GM12878 (cell line): ENCODE measurements at regions not wholly inside any gene's neighbourhood (a gene's known extent, or its start where the extent isn't known, plus 50 kb on each side); places are given as distances from the start of the nearest gene placed in this dataset.

Experiments
- ATAC-seq: fragments of 200-7000 bp; cut with Tn5 transposase; 3 replicates; pipeline ENCODE4 v1.9.1; 2020; ENCODE audit warnings: mild to moderate bottlenecking, moderate library complexity
- BruUV-seq: library from RNA; stranded (reverse); fragments of 400-500 nt; replicated peaks from 2 replicates; lab custom pipeline; 2021; lab: Mats Ljungman, UMichigan
- CTCF ChIA-PET: fragments of 300-600 bp; sonication (Branson Sonifier 250); formaldehyde crosslinking; extraction: SDS; loops from one replicate; lab custom pipeline; 2021; ENCODE audit warnings: inconsistent platforms; lab: Yijun Ruan, JAX
- POLR2A ChIA-PET: fragments of 350-600 bp; formaldehyde crosslinking; extraction: SDS; loops from one replicate; lab custom pipeline; 2021; ENCODE audit warnings: inconsistent platforms; lab: Charles Lee
- RAD21 ChIA-PET: fragments of 300-600 bp; sonication (Branson Sonifier 250); formaldehyde crosslinking; loops from one replicate; lab custom pipeline; 2023; ENCODE audit warnings: antibody characterized with exemption; ENCODE audit not compliant: unreplicated experiment; lab: Charles Lee
- SMC1A ChIA-PET: fragments of 300-600 bp; sonication (Branson Sonifier 250); formaldehyde crosslinking; loops from one replicate; lab custom pipeline; 2023; ENCODE audit not compliant: unreplicated experiment, uncharacterized antibody; lab: Charles Lee
- DNase-seq: peaks from one replicate; pipeline ENCODE4 v3.0.0-alpha.2; 2011; ENCODE audit warnings: low read depth, low spot score
- FAIRE-seq: peaks from 3 replicates; lab custom pipeline; 2011; peaks lifted over from hg19 to GRCh38; lab: Jason Lieb, UNC
- H2AFZ ChIP-seq: 2 replicates; pipeline ENCODE4 v1.6.0; 2011; ENCODE audit warnings: low read depth, low read length, control low read depth; ENCODE audit not compliant: control insufficient read depth
- H3K27ac ChIP-seq: 2 replicates; pipeline ENCODE4 v1.5.1; 2011; ENCODE audit warnings: control low read depth; ENCODE audit not compliant: control insufficient read depth, insufficient read depth
- H3K27me3 ChIP-seq, 2 experiments: replicated peaks in 1 of 2; 2 replicates each; pipeline versions ENCODE4 v1.6.0 to v1.6.1; 2011; ENCODE audit warnings: low read length in 1 of 2; ENCODE audit not compliant: control insufficient read depth in 2 of 2, insufficient read depth in 2 of 2
- H3K36me3 ChIP-seq, 2 experiments: 2 replicates each; pipeline ENCODE4 v1.5.1; 2011; ENCODE audit warnings: low read length in 1 of 2; ENCODE audit not compliant: control insufficient read depth in 2 of 2, insufficient read depth in 2 of 2
- H3K4me1 ChIP-seq: 2 replicates; pipeline ENCODE4 v1.6.1; 2011; ENCODE audit warnings: mild to moderate bottlenecking, low read length, moderate library complexity, mixed read lengths; ENCODE audit not compliant: control insufficient read depth, insufficient read depth
- H3K4me2 ChIP-seq: 2 replicates; pipeline ENCODE4 v1.6.0; 2011; ENCODE audit warnings: control low read depth; ENCODE audit not compliant: control insufficient read depth, insufficient read depth
- H3K4me3 ChIP-seq: fragments of 200-600 bp; sonication (generic); 2 replicates; pipeline ENCODE4 v1.5.1; 2016
- H3K79me2 ChIP-seq: 2 replicates; pipeline ENCODE4 v1.6.0; 2011; ENCODE audit warnings: low read length; ENCODE audit not compliant: control insufficient read depth, insufficient read depth
- H3K9ac ChIP-seq: 2 replicates; pipeline ENCODE4 v1.8.0; 2011; ENCODE audit warnings: low read length, control low read depth, mixed read lengths; ENCODE audit not compliant: control insufficient read depth, insufficient read depth
- H3K9me3 ChIP-seq: replicated peaks from 3 replicates; pipeline ENCODE4 v1.5.1; 2011; ENCODE audit warnings: mild to moderate bottlenecking, low read length; ENCODE audit not compliant: control insufficient read depth, insufficient read depth
- H4K20me1 ChIP-seq: 2 replicates; pipeline ENCODE4 v1.6.0; 2011; ENCODE audit not compliant: control insufficient read depth, insufficient read depth
- BRCA1 ChIP-seq: IDR thresholded peaks from 2 replicates; pipeline ENCODE4 v1.6.1; 2011; ENCODE audit warnings: low read depth, low read length, improper control_type of control experiment
- CHD4 ChIP-seq: fragments of 200-600 bp; sonication (generic); IDR thresholded peaks from 2 replicates; pipeline ENCODE4 v1.6.1; 2016; ENCODE audit warnings: mild to moderate bottlenecking
- CUX1 ChIP-seq: IDR thresholded peaks from 2 replicates; pipeline ENCODE4 v1.6.1; 2012; ENCODE audit warnings: improper control_type of control experiment, low read depth, low read length; ENCODE audit not compliant: insufficient replicate concordance
- FOS ChIP-seq: IDR thresholded peaks from 3 replicates; pipeline ENCODE4 v1.6.1; 2011; ENCODE audit warnings: borderline replicate concordance; ENCODE audit not compliant: insufficient read length; ENCODE audit errors: extremely low read depth
- IKZF1 ChIP-seq: fragments of 450-650 bp; conservative IDR thresholded peaks from 2 replicates; pipeline ENCODE4 v1.6.1; 2017; ENCODE audit warnings: antibody characterized with exemption, mild to moderate bottlenecking
- JUND ChIP-seq: IDR thresholded peaks from 2 replicates; pipeline ENCODE4 v1.6.1; 2012; ENCODE audit warnings: low read depth, mild to moderate bottlenecking, low read length, improper control_type of control experiment, moderate library complexity
- KAT2A ChIP-seq: conservative IDR thresholded peaks from 2 replicates; pipeline ENCODE4 v1.6.1; 2011; ENCODE audit warnings: low read depth, low read length; ENCODE audit not compliant: control insufficient read depth
- MTA3 ChIP-seq: IDR thresholded peaks from 2 replicates; pipeline ENCODE4 v1.6.1; 2012; ENCODE audit warnings: low read length, inconsistent platforms, borderline replicate concordance
- PML ChIP-seq: IDR thresholded peaks from 2 replicates; pipeline ENCODE4 v1.6.1; 2012; ENCODE audit warnings: low read length, inconsistent platforms
- RAD21 ChIP-seq: IDR thresholded peaks from 2 replicates; pipeline ENCODE4 v1.6.1; 2011; ENCODE audit warnings: mild to moderate bottlenecking, low read depth, low read length, moderate library complexity; ENCODE audit not compliant: insufficient read depth
- SREBF1 ChIP-seq: IDR thresholded peaks from 2 replicates; pipeline ENCODE4 v1.6.1; 2012; ENCODE audit warnings: mild to moderate bottlenecking, low read length
- TCF3 ChIP-seq: IDR thresholded peaks from 2 replicates; pipeline ENCODE4 v1.6.1; 2012; ENCODE audit warnings: low read depth, mild to moderate bottlenecking, low read length, borderline replicate concordance; ENCODE audit not compliant: insufficient read depth
- ZBTB11 ChIP-seq: fragments of 450-650 bp; formaldehyde crosslinking; IDR thresholded peaks from 2 replicates; pipeline ENCODE4 v1.5.0; 2022; ENCODE audit warnings: mild to moderate bottlenecking, missing genetic modification characterization
- ZNF217 ChIP-seq: fragments of 450-650 bp; IDR thresholded peaks from 2 replicates; pipeline ENCODE4 v1.6.1; 2017; ENCODE audit warnings: antibody characterized with exemption, mild to moderate bottlenecking
- WGBS: methylation state at CpG from one replicate; pipeline ENCODE4 v1.1.6; 2016; ENCODE audit warnings: low lambda C conversion rate; ENCODE audit not compliant: insufficient replicate concordance, insufficient coverage; ENCODE audit errors: missing lambda C conversion rate; 5-methylcytosine and 5-hydroxymethylcytosine counted together
- in situ Hi-C: fragments of 300-500 bp; cut with MboI; formaldehyde crosslinking; loops from 9 replicates; pipeline ENCODE4 v1.14.3; 2018; ENCODE audit warnings: mixed read lengths
- intact Hi-C: fragments of 100-400 bp; cut with micrococcal nuclease; formaldehyde crosslinking; loops from one replicate; pipeline ENCODE4 v1.14.2; 2022; ENCODE audit not compliant: unreplicated experiment

DNA sequence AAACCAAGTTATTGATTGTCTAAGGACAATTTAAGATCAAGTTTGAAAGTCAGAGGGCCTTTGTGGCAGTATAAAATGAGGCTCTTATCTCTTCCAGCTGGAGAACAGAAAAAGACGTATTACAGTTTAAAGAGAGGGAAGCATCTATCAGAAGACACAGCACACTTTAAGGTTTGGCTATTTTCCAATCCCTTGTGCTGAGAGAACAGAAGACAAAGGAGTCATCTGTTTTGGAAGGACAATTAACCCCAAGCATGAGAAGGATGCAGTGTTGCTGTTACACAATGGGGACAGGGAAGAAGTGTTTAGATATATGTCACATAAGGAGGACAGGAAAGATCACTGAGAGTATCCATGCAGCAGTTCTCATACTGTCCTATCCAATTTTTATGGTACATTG lies 1224.2 kb upstream of the SORCS1 start (continued):
- no peak for TF ChIP-seq CUX1
- no peak for TF ChIP-seq JUND
- no peak for TF ChIP-seq BRCA1
- TF ChIP-seq SREBF1 = no peak
- TF ChIP-seq KAT2A = no peak
- no peak for TF ChIP-seq IKZF1

- ChIA-PET CTCF (interaction anchor here (0.7 kb wide), 1 partner anchor 67 kb away, joined by 3 read pairs; no protein-coding TSS in a partner anchor), POLR2A (no interaction called here), SMC1A (interaction anchor here (0.6 kb wide), 1 partner anchor 102 kb away, joined by 3 read pairs; no protein-coding TSS in a partner anchor), RAD21 (interaction anchor here (0.7 kb wide), 1 partner anchor 25 kb away, joined by 3 read pairs; no protein-coding TSS in a partner anchor)
- H3K27ac ChIP-seq = no peak overlapping the region
- no peak overlapping the region for H3K4me3 ChIP-seq
- H3K79me2 ChIP-seq = no peaks in the 10 kb centered on the region
- DNase-seq = no peak
- H3K4me1 ChIP-seq = no peaks in the 10 kb centered on the region
- in situ Hi-C loops = no loop called here
- no peak overlapping the region for H3K4me2 ChIP-seq
- H4K20me1 ChIP-seq = no peaks in the 10 kb centered on the region
- no peaks in the 10 kb centered on the region for H3K36me3 ChIP-seq
- ATAC-seq = peak; percentile 78
- H3K9me3 ChIP-seq = no peaks in the 10 kb centered on the region
- 30% methylated on average over 3 of the region's 3 CpGs for WGBS
- H3K9ac ChIP-seq = no peak overlapping the region
- no peaks in the 10 kb centered on the region for H3K27me3 ChIP-seq
- intact Hi-C loops = no loop called here
- FAIRE-seq = no peak
- no peak overlapping the region for H2AFZ ChIP-seq
- no TSS peak for BruUV-seq
- TF ChIP-seq PML = no peak
- TF ChIP-seq KAT2A = no peak
- TF ChIP-seq RAD21 = no peak
- TF ChIP-seq CHD4 = no peak
- no peak for TF ChIP-seq ZNF217
- TF ChIP-seq FOS = no peak
- TF ChIP-seq ZBTB11 (CRISPR knock-in tag) = no peak
- TF ChIP-seq MTA3 = no peak
- TF ChIP-seq TCF3 = no peak
Observed at GRCh38 chr10:108385963-108386362, 1221.5 kb upstream of the SORCS1 start.
